Thymus (tissue), 11 donors: ENCODE measurements at regions not wholly inside any gene's neighbourhood (a gene's known extent, or its start where the extent isn't known, plus 50 kb on each side); places are given as distances from the start of the nearest gene placed in this dataset.

Source experiments
- DNase-seq, 9 donors: peaks; one replicate each; pipeline ENCODE4 v3.0.0-alpha.2; 2013; ENCODE audit warnings: low spot score in 9 of 9, low read depth in 6 of 9, missing footprints in 1 of 9
- H3K27ac ChIP-seq, 2 donors: one replicate each; pipeline ENCODE4 v1.5.1; 2013; ENCODE audit warnings: control low read depth in 1 of 2, low read depth in 1 of 2, low read length in 1 of 2, mild to moderate bottlenecking in 1 of 2, moderate library complexity in 1 of 2
- H3K27me3 ChIP-seq, 2 donors: one replicate each; pipeline ENCODE4 v1.5.1; 2013; ENCODE audit warnings: low read length in 1 of 2; ENCODE audit not compliant: control insufficient read depth in 2 of 2, insufficient read depth in 1 of 2
- H3K36me3 ChIP-seq, 2 donors: one replicate each; pipeline ENCODE4 v1.5.1; 2013; ENCODE audit warnings: low read length in 1 of 2, mild to moderate bottlenecking in 1 of 2, moderate library complexity in 1 of 2; ENCODE audit not compliant: control insufficient read depth in 2 of 2, insufficient read depth in 2 of 2
- H3K4me1 ChIP-seq, 2 donors: one replicate each; pipeline ENCODE4 v1.5.1; 2013; ENCODE audit warnings: low read length in 2 of 2; ENCODE audit not compliant: control insufficient read depth in 2 of 2, insufficient read depth in 2 of 2
- H3K4me3 ChIP-seq, 2 donors: one replicate each; pipeline ENCODE4 v1.5.1; 2013; ENCODE audit warnings: low read length in 2 of 2, control low read depth in 1 of 2, mild to moderate bottlenecking in 1 of 2
- H3K9me3 ChIP-seq, 2 donors: one replicate each; pipeline ENCODE4 v1.5.1; 2013; ENCODE audit warnings: low read length in 1 of 2, mild to moderate bottlenecking in 1 of 2; ENCODE audit not compliant: control insufficient read depth in 2 of 2, insufficient read depth in 1 of 2
- WGBS: extraction: QIAGEN DNeasy Blood & Tissue Kit; methylation state at CpG from one replicate; pipeline ENCODE4 v1.1.7; 2013; 5-methylcytosine and 5-hydroxymethylcytosine counted together
- donor health status: healthy.

DNA sequence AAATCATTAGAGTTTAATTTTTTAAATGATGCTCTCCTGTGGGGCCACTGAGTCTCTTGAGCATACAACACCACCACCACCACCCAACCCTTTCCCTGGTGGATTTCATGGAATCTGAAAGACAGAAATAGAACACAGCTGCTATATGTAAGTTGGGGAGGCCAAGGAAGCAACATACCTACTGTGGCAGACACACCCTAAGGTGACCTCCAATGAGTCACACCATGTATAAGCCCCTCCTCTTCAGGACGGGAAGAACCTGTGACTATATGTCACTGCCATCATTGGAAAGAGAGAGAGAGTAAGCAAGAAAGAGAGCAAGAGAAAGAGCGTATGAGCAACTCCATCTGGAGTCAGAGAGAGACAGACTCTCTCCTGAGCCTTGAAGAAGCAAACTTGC, 172.4 kb upstream of the NFE2L3 start:
- Histone ChIP-seq H3K27me3 (peaks cover 0 to 2% of the 10 kb centered on the region in 2 donors), H3K4me1 (no peaks in the 10 kb centered on the region), H3K36me3 (no peaks in the 10 kb centered on the region), H3K9me3 (no peaks in the 10 kb centered on the region), H3K4me3 (no peak overlapping the region), H3K27ac (no peak overlapping the region)
- 73% methylated on average over 2 of the region's 2 CpGs for WGBS
- no peak for DNase-seq

DNA sequence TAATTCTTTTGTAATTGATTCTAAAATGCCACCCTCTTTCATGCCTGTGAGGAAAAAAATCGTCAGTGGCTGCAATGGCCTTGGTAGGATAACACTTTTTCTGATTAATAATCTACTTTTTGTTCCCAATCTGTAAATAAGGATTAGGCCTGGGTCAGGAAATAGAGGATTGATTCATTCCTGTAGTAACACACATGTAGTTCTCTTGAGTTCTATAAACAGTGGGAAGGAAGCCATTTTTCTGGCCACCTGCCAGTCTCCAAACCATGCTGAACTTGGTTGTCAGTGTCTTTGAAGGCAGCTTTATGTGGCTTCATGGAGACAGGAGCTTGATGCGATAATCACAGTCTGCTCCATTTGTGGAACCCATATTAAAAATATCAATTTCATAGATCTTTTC, 169.3 kb upstream of the NFE2L3 start:
- no peaks in the 10 kb centered on the region for H3K36me3 ChIP-seq

DNA sequence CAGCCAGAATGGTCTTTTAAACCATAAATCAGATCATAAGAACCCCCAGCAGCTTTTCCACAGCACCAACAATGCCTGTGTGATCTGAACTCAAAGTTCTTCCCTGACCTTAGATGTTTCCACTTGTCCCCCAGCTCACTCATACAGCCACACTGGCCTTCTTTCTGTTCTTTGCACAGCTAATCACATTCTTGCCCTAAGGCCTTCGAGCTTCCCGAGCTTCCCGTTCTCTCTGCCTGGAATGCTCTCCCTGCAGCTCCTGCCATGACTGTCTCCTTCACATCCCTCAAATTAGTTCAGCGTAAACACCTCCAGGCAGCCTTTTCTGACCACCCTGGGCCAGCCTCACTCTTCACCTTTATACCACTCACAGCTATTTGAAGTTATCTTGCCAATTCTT, 166.8 kb upstream of the NFE2L3 start:
- no peak for DNase-seq
- Histone ChIP-seq H3K4me3 (no peak overlapping the region), H3K27ac (no peak overlapping the region), H3K36me3 (no peaks in the 10 kb centered on the region), H3K27me3 (no peaks in the 10 kb centered on the region), H3K4me1 (no peaks in the 10 kb centered on the region), H3K9me3 (no peaks in the 10 kb centered on the region)
- WGBS = 97% methylated on average over 4 of the region's 4 CpGs

More for the DNA sequence above, 169.3 kb upstream of the NFE2L3 start:
- no peaks in the 10 kb centered on the region for H3K4me1 ChIP-seq
- 91% methylated on average over 2 of the region's 2 CpGs for WGBS
- no peaks in the 10 kb centered on the region for H3K9me3 ChIP-seq
- H3K27me3 ChIP-seq = peaks cover 0 to 2% of the 10 kb centered on the region in 2 donors
- H3K4me3 ChIP-seq = no peak overlapping the region
- H3K27ac ChIP-seq = no peak overlapping the region
- no peak for DNase-seq

DNA sequence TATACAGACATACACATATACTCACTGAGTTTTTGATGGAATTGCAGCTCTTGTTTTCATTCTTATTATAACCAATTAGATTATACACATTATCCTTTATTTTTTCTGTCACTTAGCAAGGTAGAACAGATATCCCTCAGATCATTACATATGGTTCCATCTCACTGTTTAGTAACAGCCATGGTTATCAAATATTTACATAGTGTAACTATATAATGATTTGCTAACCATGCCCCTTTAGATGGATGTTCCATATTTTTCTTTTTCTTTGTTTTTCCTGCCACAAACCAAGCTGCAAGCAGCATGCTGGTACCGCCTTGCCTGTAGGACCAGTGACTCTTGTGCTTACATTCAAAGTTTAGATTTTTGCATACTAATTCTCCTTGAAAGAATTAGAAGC, 163.4 kb upstream of the NFE2L3 start:
- 97% methylated on average over 1 of the region's 1 CpG for WGBS
- no peak for DNase-seq

DNA sequence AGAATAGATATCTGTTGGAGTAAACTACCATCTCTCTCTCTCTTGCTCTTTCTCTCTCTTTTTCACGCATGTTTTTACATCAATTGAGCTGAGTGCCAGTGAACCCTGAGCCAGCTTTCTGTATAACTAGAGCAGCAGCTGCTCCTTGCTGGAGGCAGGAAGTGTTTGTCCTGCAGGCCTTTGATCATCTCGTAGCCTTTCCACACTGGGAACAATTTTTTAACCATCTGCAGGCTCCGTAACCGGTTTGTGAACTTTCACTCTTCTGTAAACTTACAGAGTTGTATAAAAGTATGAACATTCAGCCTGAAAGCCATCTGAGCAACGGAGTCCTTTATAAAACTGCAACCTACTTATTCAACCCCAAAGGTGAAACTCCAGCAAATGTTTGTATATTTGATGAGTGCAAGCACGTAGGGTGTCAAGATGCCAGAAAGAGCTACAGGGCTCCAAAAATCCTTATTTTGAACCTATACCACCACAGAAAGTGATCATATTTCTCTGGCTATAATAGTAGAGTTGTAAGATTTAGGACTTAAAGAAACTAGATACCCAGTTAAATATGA, 162.8 kb upstream of the NFE2L3 start:
- no peak overlapping the region for H3K27ac ChIP-seq
- no peak overlapping the region for H3K4me3 ChIP-seq
- no peaks in the 10 kb centered on the region for H3K9me3 ChIP-seq
- no peaks in the 10 kb centered on the region for H3K4me1 ChIP-seq
- no peak for DNase-seq
- 82% methylated on average over 6 of the region's 6 CpGs for WGBS
- no peaks in the 10 kb centered on the region for H3K36me3 ChIP-seq
- H3K27me3 ChIP-seq = no peaks in the 10 kb centered on the region

More for the DNA sequence above, 163.4 kb upstream of the NFE2L3 start:
- H3K27ac ChIP-seq = no peak overlapping the region
- H3K4me1 ChIP-seq = no peaks in the 10 kb centered on the region
- H3K36me3 ChIP-seq = no peaks in the 10 kb centered on the region
- no peaks in the 10 kb centered on the region for H3K27me3 ChIP-seq
- H3K4me3 ChIP-seq = no peak overlapping the region
- no peaks in the 10 kb centered on the region for H3K9me3 ChIP-seq

DNA sequence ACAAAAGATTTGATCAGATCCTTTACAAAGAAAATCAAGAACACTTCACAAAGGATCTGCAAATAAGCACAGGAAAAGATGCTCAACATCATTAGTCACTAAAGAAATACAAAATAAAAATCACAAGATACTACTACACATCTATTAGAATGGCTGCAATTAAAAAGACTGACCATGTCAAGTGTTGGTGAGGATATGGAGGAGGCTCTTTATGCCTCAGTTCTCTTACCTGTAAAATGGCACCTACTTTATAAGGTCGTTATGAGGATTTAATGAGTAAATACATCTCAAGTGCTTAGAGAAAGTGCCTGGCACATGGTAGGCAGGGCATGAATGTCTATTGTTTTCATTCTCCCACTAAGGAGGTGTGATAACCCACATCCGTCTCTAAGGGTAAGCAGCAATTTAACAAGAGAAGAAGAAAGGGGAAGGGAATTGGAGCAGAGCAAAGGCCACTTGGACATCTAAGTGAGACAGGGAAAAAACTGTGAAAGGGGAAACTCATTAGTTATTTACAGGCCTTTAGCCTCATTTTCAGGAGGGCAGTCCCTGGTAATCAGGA, 157.5 kb upstream of the NFE2L3 start:
- Histone ChIP-seq H3K36me3 (no peaks in the 10 kb centered on the region), H3K9me3 (no peaks in the 10 kb centered on the region), H3K4me1 (no peaks in the 10 kb centered on the region), H3K4me3 (no peak overlapping the region), H3K27me3 (peaks cover 0 to 2% of the 10 kb centered on the region in 2 donors), H3K27ac (no peak overlapping the region)
- no peak for DNase-seq
- 96% methylated on average over 2 of the region's 2 CpGs for WGBS

DNA sequence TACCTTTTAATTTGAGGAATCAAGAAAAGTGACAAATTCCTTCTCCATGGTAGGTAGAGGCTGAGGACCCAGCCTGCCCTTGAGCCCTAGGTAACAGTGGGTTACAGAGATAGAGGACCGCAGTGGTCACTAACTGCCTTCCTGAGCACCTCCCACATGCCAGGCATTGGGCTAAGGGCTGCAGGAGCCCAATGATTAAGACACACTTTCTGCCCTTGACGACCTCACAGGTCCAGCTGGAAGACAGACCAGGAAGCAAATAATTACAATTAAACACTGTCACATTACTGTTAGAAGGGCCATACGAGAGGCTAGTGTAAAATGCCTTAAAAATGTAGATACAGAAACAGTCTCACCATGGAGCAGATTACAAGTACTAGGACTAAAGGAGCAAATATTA, 156.8 kb upstream of the NFE2L3 start:
- 95% methylated on average over 3 of the region's 3 CpGs for WGBS
- H3K9me3 ChIP-seq = no peaks in the 10 kb centered on the region
- no peak overlapping the region for H3K27ac ChIP-seq
- H3K36me3 ChIP-seq = no peaks in the 10 kb centered on the region
- DNase-seq = no peak
- H3K27me3 ChIP-seq = peaks cover 0 to 2% of the 10 kb centered on the region in 2 donors
- no peak overlapping the region for H3K4me3 ChIP-seq
- H3K4me1 ChIP-seq = no peaks in the 10 kb centered on the region

DNA sequence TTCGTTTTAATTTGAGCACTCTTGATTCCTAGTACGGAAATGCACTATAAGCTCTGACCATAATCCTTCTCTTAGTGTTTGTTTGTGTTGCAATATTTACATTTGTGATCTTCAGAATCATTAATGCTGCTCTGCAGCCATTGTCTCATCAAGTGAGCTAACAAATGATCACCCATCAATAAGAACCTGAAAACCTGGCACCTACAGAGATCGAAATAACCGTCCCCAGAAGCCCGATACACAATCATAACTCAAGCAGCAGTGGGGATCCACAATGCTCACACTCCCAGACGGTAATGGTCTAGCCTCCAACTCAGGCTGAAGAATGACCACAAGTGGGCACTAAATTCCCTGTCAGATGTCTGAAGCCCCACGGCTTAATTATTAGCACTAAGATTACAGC, 156.0 kb upstream of the NFE2L3 start:
- Histone ChIP-seq H3K9me3 (no peaks in the 10 kb centered on the region), H3K27me3 (peaks cover 0 to 2% of the 10 kb centered on the region in 2 donors), H3K4me3 (no peak overlapping the region), H3K36me3 (no peaks in the 10 kb centered on the region), H3K27ac (no peak overlapping the region), H3K4me1 (no peaks in the 10 kb centered on the region)
- 92% methylated on average over 7 of the region's 7 CpGs for WGBS
- DNase-seq = no peak

DNA sequence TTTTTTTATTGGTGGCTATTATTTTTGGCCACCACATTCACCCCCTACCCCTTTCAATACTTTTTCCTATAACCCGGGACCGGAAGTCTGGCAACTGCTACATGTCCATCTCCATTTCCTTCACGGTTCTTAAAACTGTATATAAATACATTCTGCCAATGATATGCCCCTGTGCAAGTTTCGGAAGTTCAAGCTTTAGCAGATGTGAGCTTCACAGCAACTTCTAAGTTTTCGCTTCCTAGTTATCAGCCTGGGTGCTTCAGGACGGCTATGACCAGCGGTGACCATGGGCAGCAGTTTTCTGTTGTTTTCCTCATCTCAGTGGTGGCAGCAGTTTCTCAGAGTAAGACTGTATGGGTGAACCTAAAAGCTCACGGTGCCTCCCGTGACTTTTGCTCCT, 153.5 kb upstream of the NFE2L3 start:
- Histone ChIP-seq H3K9me3 (no peaks in the 10 kb centered on the region), H3K27me3 (peaks cover 0 to 2% of the 10 kb centered on the region in 2 donors), H3K4me3 (no peak overlapping the region), H3K4me1 (no peaks in the 10 kb centered on the region), H3K27ac (no peak overlapping the region), H3K36me3 (no peaks in the 10 kb centered on the region)
- WGBS = 90% methylated on average over 9 of the region's 9 CpGs
- DNase-seq = no peak
